Transverse colon (tissue), 4 donors: ENCODE measurements at regions not wholly inside any gene's neighbourhood (a gene's known extent, or its start where the extent isn't known, plus 50 kb on each side); places are given as distances from the start of the nearest gene placed in this dataset.

Source experiments
- DNase-seq: peaks from one replicate; pipeline ENCODE4 v3.0.0-alpha.2; 2019
- H3K27ac ChIP-seq, 4 donors: fragments of 200-600 bp; sonication (generic); 2 replicates each; pipeline ENCODE4 v1.5.1; 2016 to 2018; ENCODE audit warnings: inconsistent platforms in 4 of 4
- H3K27me3 ChIP-seq: fragments of 200-600 bp; sonication (generic); 2 replicates; pipeline ENCODE4 v1.5.1; 2017; ENCODE audit warnings: inconsistent platforms
- H3K36me3 ChIP-seq, 4 donors: fragments of 200-600 bp; sonication (generic); 2 replicates each; pipeline ENCODE4 v1.5.1; 2017 to 2019; ENCODE audit warnings: inconsistent platforms in 4 of 4
- H3K4me1 ChIP-seq, 4 donors: fragments of 200-600 bp; sonication (generic); 2 replicates each; pipeline ENCODE4 v1.5.1; 2017 to 2020; ENCODE audit warnings: inconsistent platforms in 4 of 4
- H3K4me3 ChIP-seq, 4 donors: fragments of 200-600 bp; sonication (generic); 1 replicate in 1 of 4; 2 replicates in 3 of 4; pipeline versions ENCODE4 v1.5.1 to v1.6.1; 2017 to 2019; ENCODE audit warnings: inconsistent platforms in 4 of 4
- H3K9me3 ChIP-seq, 2 donors: fragments of 200-600 bp; sonication (generic); 2 replicates each; pipeline ENCODE4 v1.5.1; 2017 to 2019; ENCODE audit warnings: inconsistent platforms in 2 of 2
- CTCF ChIP-seq, 5 experiments: fragments of 200-600 bp in 3 of 5; fragments of 450-650 bp in 2 of 5; sonication (generic) in 3 of 5; IDR thresholded peaks; 1 replicate in 2 of 5; 2 replicates in 3 of 5; pipeline ENCODE4 v1.5.1; 2016 to 2017; ENCODE audit warnings: antibody characterized with exemption in 5 of 5, inconsistent platforms in 3 of 5, mild to moderate bottlenecking in 2 of 5, moderate library complexity in 1 of 5
- EP300 ChIP-seq: sonication (generic); formaldehyde crosslinking; IDR thresholded peaks from one replicate; pipeline ENCODE4 v1.6.1; 2017; ENCODE audit warnings: antibody characterized with exemption, low read depth
- POLR2A ChIP-seq: fragments of 450-650 bp; IDR thresholded peaks from one replicate; pipeline ENCODE4 v1.6.1; 2016; ENCODE audit warnings: antibody characterized with exemption, mild to moderate bottlenecking, moderate library complexity
- POLR2AphosphoS5 ChIP-seq, 3 donors: sonication (generic); formaldehyde crosslinking; IDR thresholded peaks; one replicate each; pipeline ENCODE4 v1.6.1; 2016; ENCODE audit warnings: antibody characterized with exemption in 3 of 3
- WGBS, 2 donors: methylation state at CpG; one replicate each; pipeline ENCODE4 v1.1.5; 2018; ENCODE audit warnings: low coverage in 1 of 2; 5-methylcytosine and 5-hydroxymethylcytosine counted together
- in situ Hi-C, 4 donors: fragments of 200-750 bp; cut with MboI; loops; one replicate each; pipeline versions ENCODE4 v1.15.0 to v1.15.1; 2017; ENCODE audit warnings: low sequenced_read_pairs in 3 of 4, low pct_ligation_motif_present in 1 of 4, low pct_unique_long_range_greater_than_20kb in 1 of 4
- intact Hi-C: fragments of 100-400 bp; cut with DNase I; formaldehyde crosslinking; loops from one replicate; pipeline ENCODE4 v1.15.1; 2023; ENCODE audit warnings: low total_unique reads

- Histone ChIP-seq H3K4me3 (no peak overlapping the region), H3K4me1 (peaks cover 0 to 5% (median 0%) of the 10 kb centered on the region in 4 donors), H3K36me3 (no peaks in the 10 kb centered on the region), H3K27me3 (no peaks in the 10 kb centered on the region), H3K27ac (no peak overlapping the region), H3K9me3 (no peaks in the 10 kb centered on the region)
- no peak for TF ChIP-seq CTCF (IDR thresholded peaks at IDR 0.05)
- intact Hi-C loops (no loop called here), in situ Hi-C loops (no loop called here)
- DNase-seq = no peak
Observed at GRCh38 chr2:122471753-122472152, 716.3 kb downstream of the TSN start.

- H3K9me3 ChIP-seq = no peaks in the 10 kb centered on the region
- no peak for TF ChIP-seq POLR2A
- no peak for TF ChIP-seq POLR2AphosphoS5 (IDR thresholded peaks at IDR 0.05)
- TF ChIP-seq CTCF (IDR thresholded peaks at IDR 0.05) = no peak
- no peak for TF ChIP-seq EP300
- H3K4me3 ChIP-seq = no peak overlapping the region
- no peaks in the 10 kb centered on the region for H3K27me3 ChIP-seq
- no peak overlapping the region for H3K27ac ChIP-seq
- no peaks in the 10 kb centered on the region for H3K4me1 ChIP-seq
- intact Hi-C loops (no loop called here), in situ Hi-C loops (no loop called here)
- H3K36me3 ChIP-seq = no peaks in the 10 kb centered on the region
- 78 to 79% methylated on average over 2 of the region's 2 CpGs for WGBS, 2 donors
- DNase-seq = no peak
Observed at GRCh38 chr2:122478117-122478516, 722.7 kb downstream of the TSN start.

DNA sequence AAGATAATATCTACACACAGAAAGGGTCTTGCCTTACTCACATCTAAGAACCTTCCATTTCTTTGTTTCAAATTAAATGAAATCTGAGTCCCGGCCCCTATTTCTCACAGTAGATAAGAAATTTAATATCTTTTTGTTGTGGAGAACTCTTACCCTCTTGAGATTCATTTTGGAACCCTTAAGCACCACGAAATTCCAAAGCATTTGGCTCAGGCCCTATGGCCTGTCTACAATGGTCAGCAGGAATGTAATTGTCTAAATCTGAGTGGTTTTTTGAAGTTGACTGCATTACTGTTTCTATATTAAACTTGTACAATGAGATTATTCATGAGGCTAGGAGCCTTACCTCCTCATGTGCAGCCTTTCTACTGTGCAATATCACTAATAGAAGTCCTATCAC, 723.3 kb downstream of the TSN start:
- H3K4me1 ChIP-seq = no peaks in the 10 kb centered on the region
- DNase-seq = no peak
- no peaks in the 10 kb centered on the region for H3K27me3 ChIP-seq
- no peak overlapping the region for H3K4me3 ChIP-seq
- no peaks in the 10 kb centered on the region for H3K9me3 ChIP-seq
- intact Hi-C loops (no loop called here), in situ Hi-C loops (no loop called here)
- TF ChIP-seq EP300 (no peak), POLR2AphosphoS5 (IDR thresholded peaks at IDR 0.05) (no peak), POLR2A (no peak), CTCF (IDR thresholded peaks at IDR 0.05) (no peak)
- 47 to 64% methylated on average over 2 of the region's 2 CpGs for WGBS, 2 donors
- H3K36me3 ChIP-seq = no peaks in the 10 kb centered on the region
- no peak overlapping the region for H3K27ac ChIP-seq

GRCh38 chr2:122480501-122481243, 725.2 kb downstream of the TSN start:
- Histone ChIP-seq H3K27me3 (no peaks in the 10 kb centered on the region), H3K4me1 (no peaks in the 10 kb centered on the region), H3K4me3 (no peak overlapping the region), H3K27ac (no peak overlapping the region), H3K9me3 (no peaks in the 10 kb centered on the region), H3K36me3 (no peaks in the 10 kb centered on the region)
- in situ Hi-C loops (no loop called here), intact Hi-C loops (no loop called here)
- no peak for DNase-seq
- WGBS, 2 donors = 82 to 87% methylated on average over 5 to 6 of the region's 6 CpGs
- TF ChIP-seq POLR2AphosphoS5 (IDR thresholded peaks at IDR 0.05) (no peak), EP300 (no peak), POLR2A (no peak)

DNA sequence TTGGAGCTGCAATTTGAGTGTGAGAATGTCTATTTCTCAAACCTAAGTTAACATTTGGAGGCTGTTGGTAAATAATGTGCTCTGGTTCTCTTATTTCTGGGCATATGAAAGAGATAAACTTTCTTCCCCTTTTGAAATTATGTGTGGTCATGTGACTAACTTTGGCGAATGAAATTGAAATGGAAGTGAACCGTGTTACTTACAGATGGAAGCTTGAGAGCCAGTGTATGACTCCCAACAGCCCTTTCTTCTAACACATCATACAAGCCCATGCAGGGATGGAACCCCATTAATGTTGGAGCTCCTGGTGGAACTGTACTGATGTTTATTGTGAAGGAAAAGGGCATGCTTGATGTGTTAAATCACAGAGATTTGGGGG, 725.8 kb downstream of the TSN start:
- WGBS, 2 donors = 91 to 93% methylated on average over 2 of the region's 2 CpGs
- H3K9me3 ChIP-seq = no peaks in the 10 kb centered on the region
- intact Hi-C loops = no loop called here
- H3K4me3 ChIP-seq = no peak overlapping the region
- H3K27ac ChIP-seq = no peak overlapping the region
- H3K4me1 ChIP-seq = no peaks in the 10 kb centered on the region
- in situ Hi-C loops = no loop called here
- H3K27me3 ChIP-seq = no peaks in the 10 kb centered on the region
- no peak for TF ChIP-seq CTCF (IDR thresholded peaks at IDR 0.05)
- TF ChIP-seq POLR2A = no peak
- no peak for TF ChIP-seq POLR2AphosphoS5 (IDR thresholded peaks at IDR 0.05)
- DNase-seq = no peak
- H3K36me3 ChIP-seq = no peaks in the 10 kb centered on the region
